Activated naive CD8-positive, alpha-beta T cell treated with anti-CD3 and anti-CD28 coated beads, Interleukin-2, amount 10 ng/mL, durations not matched to agents 7 days and 5 days (primary cell): ENCODE measurements at regions not wholly inside any gene's neighbourhood (a gene's known extent, or its start where the extent isn't known, plus 50 kb on each side); places are given as distances from the start of the nearest gene placed in this dataset.

Experiments used
- ATAC-seq: fragments of 150-1000 bp; cut with Tn5 transposase; one replicate; pipeline ENCODE4 v1.10.0; 2021; ENCODE audit warnings: low read depth, moderate library complexity
- POLR2A ChIA-PET: fragments of 350-600 bp; sonication (Branson Sonifier 250); formaldehyde crosslinking; loops from one replicate; lab custom pipeline; 2021; ENCODE audit warnings: antibody characterized with exemption; lab: Charles Lee
- DNase-seq: peaks from one replicate; pipeline ENCODE4 v3.0.0; 2021
- H3K27ac Mint-ChIP-seq: one replicate; pipeline ENCODE4 v1.8.0; 2022; ENCODE audit warnings: mild to moderate bottlenecking, mixed read lengths
- H3K27me3 Mint-ChIP-seq: one replicate; pipeline ENCODE4 v1.8.0; 2022; ENCODE audit warnings: mild to moderate bottlenecking, moderate library complexity, mixed read lengths
- H3K36me3 Mint-ChIP-seq: one replicate; pipeline ENCODE4 v1.8.0; 2021; ENCODE audit warnings: mild to moderate bottlenecking, mixed read lengths
- H3K4me1 Mint-ChIP-seq: one replicate; pipeline ENCODE4 v1.8.0; 2021; ENCODE audit warnings: mixed read lengths
- H3K4me3 Mint-ChIP-seq: one replicate; pipeline ENCODE4 v1.8.0; 2022; ENCODE audit warnings: mild to moderate bottlenecking, moderate library complexity, mixed read lengths
- H3K9me3 Mint-ChIP-seq: one replicate; pipeline ENCODE4 v1.8.0; 2021; ENCODE audit warnings: mixed read lengths

DNA sequence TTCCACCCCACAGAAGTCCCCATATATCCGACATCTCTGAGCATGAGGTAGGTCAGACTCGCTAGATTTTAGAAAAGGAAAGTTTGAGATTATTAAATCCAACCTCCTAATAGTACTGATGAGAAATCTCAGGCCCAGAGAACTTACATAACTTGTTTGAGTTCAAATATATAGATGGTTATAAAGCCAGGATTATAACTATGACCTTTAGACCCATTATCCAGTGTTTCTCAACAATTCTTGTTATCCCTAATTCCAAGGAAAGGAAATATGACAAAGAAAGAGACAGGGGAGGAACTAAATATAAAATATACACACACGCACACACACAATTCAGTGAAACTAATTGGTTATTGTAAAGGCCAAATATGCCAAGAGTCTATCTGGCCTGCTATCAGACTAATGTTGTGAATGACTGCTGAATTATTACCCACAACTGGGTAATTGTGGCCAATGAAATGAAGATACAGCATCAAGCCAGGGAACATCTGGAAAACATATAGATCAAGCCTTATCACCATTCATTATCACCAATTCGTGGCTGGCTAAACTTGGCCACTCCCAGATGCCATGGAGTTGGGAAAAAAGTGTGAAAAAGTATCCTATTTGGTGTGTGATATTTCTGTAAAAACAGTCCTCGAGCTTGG lies 248.4 kb downstream of the PRELID2 start:
- DNase-seq (no peak), ATAC-seq (no peak)
- Mint-ChIP-seq H3K27ac (no peak overlapping the region), H3K9me3 (no peaks in the 10 kb centered on the region), H3K4me3 (no peak overlapping the region), H3K36me3 (no peaks in the 10 kb centered on the region), H3K4me1 (no peaks in the 10 kb centered on the region), H3K27me3 (no peaks in the 10 kb centered on the region)
- POLR2A ChIA-PET, result no interaction called here

DNA sequence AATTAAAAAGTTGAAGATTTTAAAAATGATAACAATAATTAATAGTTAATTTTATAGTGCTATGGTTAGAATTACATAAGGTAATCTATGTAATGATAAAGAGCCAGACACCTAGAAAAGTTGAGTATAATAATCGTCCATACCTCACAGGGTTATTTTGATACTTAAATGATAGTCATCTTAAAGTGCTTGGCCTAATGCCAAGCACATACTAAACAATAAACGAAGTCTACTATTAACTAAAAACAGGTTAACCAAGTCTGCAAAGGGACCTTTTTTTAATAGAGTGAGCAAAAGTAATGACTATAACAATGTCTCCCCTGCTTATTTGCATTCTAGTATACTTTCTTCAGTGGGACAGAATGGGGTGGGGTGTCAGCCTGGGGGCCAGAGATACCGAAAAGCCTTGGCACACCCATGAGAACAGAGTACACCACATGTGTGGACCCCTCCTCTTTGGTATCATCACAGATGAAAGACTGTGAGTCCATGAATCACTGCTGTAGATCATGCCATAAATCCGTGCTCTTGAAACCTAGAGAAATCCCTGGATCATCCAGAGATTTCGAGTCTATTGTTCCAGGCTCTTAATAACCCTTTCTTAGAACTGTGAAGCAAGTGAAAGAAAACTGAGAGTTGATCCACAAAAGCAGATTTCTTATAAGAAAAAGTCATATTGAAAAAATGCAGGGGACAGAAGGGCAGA lies 249.5 kb downstream of the PRELID2 start:
- H3K36me3 Mint-ChIP-seq, result no peaks in the 10 kb centered on the region
- POLR2A ChIA-PET, result no interaction called here
- H3K27me3 Mint-ChIP-seq, result no peaks in the 10 kb centered on the region
- ATAC-seq (no peak), DNase-seq (no peak)
- H3K9me3 Mint-ChIP-seq, result peaks cover 3% of the 10 kb centered on the region
- H3K27ac Mint-ChIP-seq, result no peak overlapping the region
- H3K4me3 Mint-ChIP-seq, result no peak overlapping the region
- H3K4me1 Mint-ChIP-seq, result no peaks in the 10 kb centered on the region

DNA sequence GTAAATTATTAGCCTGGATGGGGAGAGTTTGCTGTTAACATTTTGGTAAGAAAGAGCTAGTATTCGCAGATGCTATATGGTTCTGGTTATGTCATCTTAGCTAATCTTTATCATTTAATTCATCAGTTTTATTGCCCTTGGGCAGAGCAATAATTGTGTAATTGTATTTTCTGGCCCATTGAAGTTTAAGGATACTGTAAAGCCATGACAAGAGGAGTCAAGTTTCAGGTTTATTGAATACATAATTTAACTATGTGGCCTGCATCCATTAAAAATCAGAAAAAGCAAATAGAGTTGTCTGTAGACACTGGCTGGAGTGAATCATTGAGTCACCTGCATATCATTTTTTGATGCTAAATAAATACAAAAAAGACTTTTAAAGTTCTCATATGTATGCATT lies 255.8 kb downstream of the PRELID2 start:
- H3K9me3 Mint-ChIP-seq, result peaks cover 7% of the 10 kb centered on the region
- no peak overlapping the region for H3K27ac Mint-ChIP-seq
- no peak for ATAC-seq
- H3K27me3 Mint-ChIP-seq, result no peaks in the 10 kb centered on the region
- H3K4me1 Mint-ChIP-seq, result no peaks in the 10 kb centered on the region
- H3K36me3 Mint-ChIP-seq, result no peaks in the 10 kb centered on the region
- no peak for DNase-seq
- no peak overlapping the region for H3K4me3 Mint-ChIP-seq
- POLR2A ChIA-PET, result interaction anchor here (0.6 kb wide), 1 partner anchor 10 kb away, joined by 4 read pairs; no protein-coding TSS in a partner anchor

DNA sequence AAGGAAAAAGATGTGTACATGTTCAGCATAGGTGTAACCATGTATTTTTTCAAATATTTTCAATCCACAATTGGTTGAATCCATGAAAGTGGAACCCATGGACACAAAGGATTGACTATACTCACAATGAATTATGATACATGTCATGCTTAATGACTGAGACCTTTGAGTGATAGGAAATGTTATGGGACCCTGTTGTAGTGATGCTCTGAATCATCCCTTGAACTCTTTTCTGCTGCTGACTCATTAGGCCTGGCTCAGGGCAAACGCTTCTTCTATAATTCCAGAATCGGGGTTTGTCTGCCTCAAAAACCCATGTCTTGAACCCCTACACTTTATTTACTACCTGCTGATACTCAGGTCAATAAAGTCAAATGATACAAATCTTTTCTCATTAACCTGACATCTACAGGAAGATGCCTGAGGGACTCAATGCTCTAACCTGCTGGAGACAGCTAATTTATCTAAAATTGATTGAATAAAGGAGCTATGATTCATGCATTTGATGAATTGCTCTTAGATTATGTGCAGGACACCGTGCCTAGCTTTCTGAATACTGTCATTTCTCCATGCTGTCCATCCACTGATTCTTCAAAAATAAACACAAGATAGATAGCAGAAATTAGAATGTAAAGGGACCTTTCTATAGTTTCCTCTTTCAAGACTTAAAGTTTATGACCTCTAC lies 260.1 kb downstream of the PRELID2 start:
- Mint-ChIP-seq H3K4me1 (no peaks in the 10 kb centered on the region), H3K27ac (no peak overlapping the region), H3K27me3 (no peaks in the 10 kb centered on the region), H3K36me3 (no peaks in the 10 kb centered on the region), H3K9me3 (peaks cover 4% of the 10 kb centered on the region), H3K4me3 (no peak overlapping the region)
- ATAC-seq (no peak), DNase-seq (no peak)
- POLR2A ChIA-PET, result no interaction called here

DNA sequence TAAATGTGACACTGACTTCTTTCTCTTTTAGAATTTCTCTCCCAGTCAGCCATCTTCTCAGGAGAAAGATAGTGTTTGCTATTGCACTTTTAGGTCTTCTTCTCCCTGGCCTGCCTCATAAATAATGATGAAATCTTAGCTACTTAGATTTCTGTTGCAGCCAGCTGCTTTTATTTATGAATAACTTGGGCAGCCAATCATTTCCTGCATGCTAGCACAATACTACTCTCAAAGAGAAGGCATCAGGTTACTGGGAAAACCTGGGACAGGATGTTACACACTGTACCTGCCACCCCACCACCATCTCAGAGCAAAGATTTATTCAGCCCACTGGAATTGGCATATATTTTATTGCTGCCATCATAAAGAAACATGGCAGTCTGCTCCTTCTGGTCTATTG lies 266.6 kb downstream of the PRELID2 start:
- Mint-ChIP-seq H3K27me3 (no peaks in the 10 kb centered on the region), H3K4me1 (no peaks in the 10 kb centered on the region), H3K27ac (no peak overlapping the region), H3K4me3 (no peak overlapping the region), H3K36me3 (no peaks in the 10 kb centered on the region), H3K9me3 (no peaks in the 10 kb centered on the region)
- no peak for DNase-seq
- ATAC-seq, result no peak
- POLR2A ChIA-PET, result no interaction called here

DNA sequence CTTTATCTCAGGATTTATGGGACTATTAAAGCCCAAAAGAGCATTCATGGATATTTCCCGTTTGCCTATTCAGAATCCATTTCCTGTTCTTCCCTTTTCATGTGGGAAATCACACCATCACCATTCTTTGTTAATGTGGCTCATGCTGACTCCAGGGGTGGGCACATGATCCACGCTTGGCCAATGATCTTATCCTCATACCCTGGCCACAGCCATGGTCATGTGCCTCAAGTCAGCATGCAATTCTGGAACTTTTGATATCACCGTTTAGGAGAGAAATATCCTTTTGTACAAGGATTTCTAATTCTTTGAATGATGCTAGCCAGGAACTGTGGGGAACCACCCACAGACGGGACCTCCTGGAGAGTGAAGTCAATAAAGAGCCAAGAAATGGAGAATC lies 272.2 kb downstream of the PRELID2 start:
- ATAC-seq, result no peak
- DNase-seq, result no peak
- no peaks in the 10 kb centered on the region for H3K4me1 Mint-ChIP-seq
- H3K36me3 Mint-ChIP-seq, result no peaks in the 10 kb centered on the region
- peaks cover 2% of the 10 kb centered on the region for H3K9me3 Mint-ChIP-seq
- no peak overlapping the region for H3K27ac Mint-ChIP-seq
- H3K4me3 Mint-ChIP-seq, result no peak overlapping the region
- POLR2A ChIA-PET, result no interaction called here
- H3K27me3 Mint-ChIP-seq, result no peaks in the 10 kb centered on the region

DNA sequence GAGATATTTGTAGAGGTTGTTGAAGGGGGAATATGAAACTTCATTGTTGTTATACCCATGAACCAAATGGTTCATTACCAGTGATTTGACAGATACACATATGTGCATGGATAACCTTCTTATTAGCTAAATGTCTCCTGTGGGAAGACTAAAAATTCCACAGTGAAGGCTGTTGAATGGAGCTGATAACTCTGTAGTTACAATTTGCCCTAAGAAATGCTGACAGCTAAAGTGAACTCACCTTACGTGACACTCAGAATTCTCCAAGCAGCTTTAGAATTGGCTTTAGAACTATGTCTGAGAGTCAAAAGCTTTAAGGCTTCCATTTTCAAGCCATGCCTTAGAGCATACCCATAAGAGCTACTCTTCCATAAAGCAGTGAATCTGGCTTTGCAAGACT lies 276.9 kb downstream of the PRELID2 start:
- DNase-seq, result no peak
- Mint-ChIP-seq H3K4me3 (no peak overlapping the region), H3K27ac (no peak overlapping the region), H3K4me1 (no peaks in the 10 kb centered on the region), H3K36me3 (no peaks in the 10 kb centered on the region), H3K27me3 (no peaks in the 10 kb centered on the region), H3K9me3 (peaks cover 2% of the 10 kb centered on the region)
- no peak for ATAC-seq
- POLR2A ChIA-PET, result no interaction called here

DNA sequence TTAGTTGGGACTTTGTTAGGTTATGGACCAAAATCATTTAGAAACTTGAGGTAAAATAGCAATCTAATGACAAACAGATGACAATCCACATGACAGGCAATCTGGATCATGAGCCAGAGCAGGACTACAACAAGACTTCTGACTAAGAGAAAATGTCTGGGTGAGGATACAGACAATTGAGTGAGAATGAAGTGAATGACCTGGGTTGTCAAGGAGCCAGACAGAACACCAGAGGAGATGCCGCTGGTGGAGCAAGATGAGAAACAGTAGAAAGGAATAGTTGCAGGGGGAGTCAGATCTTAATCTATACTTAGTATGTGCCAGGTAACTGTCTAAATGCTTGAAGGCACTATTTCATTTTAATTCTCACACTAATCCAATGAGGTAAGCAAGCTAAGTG lies 277.8 kb downstream of the PRELID2 start:
- DNase-seq (no peak), ATAC-seq (no peak)
- POLR2A ChIA-PET, result no interaction called here
- Mint-ChIP-seq H3K27ac (no peak overlapping the region), H3K36me3 (no peaks in the 10 kb centered on the region), H3K9me3 (peaks cover 1% of the 10 kb centered on the region), H3K27me3 (no peaks in the 10 kb centered on the region), H3K4me1 (no peaks in the 10 kb centered on the region), H3K4me3 (no peak overlapping the region)

DNA sequence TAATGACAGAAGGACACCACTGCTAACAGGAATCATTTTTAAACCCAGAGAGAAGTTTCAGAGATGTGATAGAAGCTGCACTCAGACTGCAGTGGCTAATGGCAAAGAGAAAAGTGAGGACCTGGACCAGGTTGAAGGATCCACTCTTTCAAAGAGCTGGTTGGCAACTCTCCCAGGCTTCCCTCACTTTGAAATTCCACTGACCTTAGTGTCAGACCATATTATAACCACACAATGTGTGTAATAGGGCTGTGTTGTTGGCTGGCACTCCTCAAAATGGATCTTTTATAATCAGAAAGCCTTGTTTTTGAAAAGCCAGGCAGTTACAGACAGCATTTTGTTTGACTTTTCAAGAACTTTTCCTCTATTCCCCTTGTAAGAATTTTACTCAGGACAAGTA lies 280.7 kb downstream of the PRELID2 start:
- Mint-ChIP-seq H3K36me3 (no peaks in the 10 kb centered on the region), H3K27me3 (no peaks in the 10 kb centered on the region), H3K4me3 (no peak overlapping the region), H3K27ac (no peak overlapping the region), H3K4me1 (no peaks in the 10 kb centered on the region), H3K9me3 (no peaks in the 10 kb centered on the region)
- POLR2A ChIA-PET, result no interaction called here
- ATAC-seq, result no peak
- DNase-seq, result no peak

DNA sequence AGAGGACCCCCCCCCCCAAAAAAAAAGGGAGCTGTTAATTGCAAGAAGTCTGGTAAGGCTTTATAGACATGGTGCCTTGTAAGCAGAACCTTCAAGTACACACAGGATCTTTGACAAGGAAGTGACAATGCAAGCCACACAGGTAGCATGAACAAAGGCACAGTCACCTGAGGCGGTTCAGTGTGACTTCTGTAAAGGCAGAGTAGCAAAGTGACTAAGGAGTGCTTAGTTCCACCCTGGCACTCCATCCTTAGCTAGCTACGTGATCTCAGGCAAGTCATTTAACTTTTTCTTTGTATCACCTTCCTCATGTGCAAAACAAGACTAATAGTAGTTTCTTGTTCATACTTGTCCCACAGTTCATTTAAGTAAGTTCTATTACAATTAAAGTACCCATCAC lies 282.0 kb downstream of the PRELID2 start:
- DNase-seq, result no peak
- H3K27me3 Mint-ChIP-seq, result no peaks in the 10 kb centered on the region
- ATAC-seq, result no peak
- H3K4me1 Mint-ChIP-seq, result no peaks in the 10 kb centered on the region
- no peak overlapping the region for H3K4me3 Mint-ChIP-seq
- H3K36me3 Mint-ChIP-seq, result no peaks in the 10 kb centered on the region
- POLR2A ChIA-PET, result no interaction called here
- H3K27ac Mint-ChIP-seq, result no peak overlapping the region
- H3K9me3 Mint-ChIP-seq, result no peaks in the 10 kb centered on the region

DNA sequence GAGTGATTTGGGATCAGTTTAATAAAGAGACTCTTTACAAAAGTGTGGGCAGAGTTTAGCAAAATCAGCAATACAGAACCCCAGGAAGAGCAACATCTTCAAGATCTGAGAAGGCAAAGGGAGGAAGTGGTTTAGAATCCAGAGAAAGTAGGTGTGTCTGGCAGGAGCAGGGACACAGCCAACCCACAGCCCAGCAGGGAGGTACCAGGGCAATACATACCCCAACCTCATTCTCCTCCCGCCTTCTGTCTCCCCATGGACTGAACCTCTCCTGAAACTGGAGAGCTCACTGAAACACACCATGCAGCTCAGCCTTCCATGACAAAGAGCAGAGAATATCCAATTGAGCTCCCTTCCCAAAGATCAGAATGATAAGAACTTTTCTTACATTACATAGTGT lies 283.4 kb downstream of the PRELID2 start:
- Mint-ChIP-seq H3K27me3 (no peaks in the 10 kb centered on the region), H3K4me1 (no peaks in the 10 kb centered on the region), H3K4me3 (no peak overlapping the region), H3K36me3 (no peaks in the 10 kb centered on the region), H3K27ac (no peak overlapping the region), H3K9me3 (no peaks in the 10 kb centered on the region)
- DNase-seq, result no peak
- no peak for ATAC-seq
- POLR2A ChIA-PET, result no interaction called here

DNA sequence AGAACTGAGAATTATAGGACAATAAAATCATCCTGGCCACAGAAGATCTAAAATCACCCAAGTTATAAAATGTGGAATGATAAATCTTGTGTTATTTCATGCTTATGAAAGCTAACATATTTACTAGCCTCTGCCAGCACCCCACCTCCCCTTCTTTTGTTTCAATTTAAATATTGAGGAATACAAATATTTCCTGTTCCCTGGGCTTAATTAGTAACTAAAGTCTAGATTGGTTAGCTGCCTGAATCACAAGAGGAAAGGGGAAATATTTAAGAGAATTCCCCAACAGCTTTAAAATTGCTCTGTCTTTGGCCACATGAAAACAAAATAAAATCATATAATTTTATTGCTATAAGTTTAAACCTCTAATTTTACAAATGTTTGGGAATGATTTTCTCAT lies 287.0 kb downstream of the PRELID2 start:
- DNase-seq (no peak), ATAC-seq (no peak)
- Mint-ChIP-seq H3K4me3 (no peak overlapping the region), H3K27me3 (no peaks in the 10 kb centered on the region), H3K27ac (no peak overlapping the region), H3K4me1 (no peaks in the 10 kb centered on the region), H3K36me3 (no peaks in the 10 kb centered on the region), H3K9me3 (no peaks in the 10 kb centered on the region)
- POLR2A ChIA-PET, result no interaction called here

DNA sequence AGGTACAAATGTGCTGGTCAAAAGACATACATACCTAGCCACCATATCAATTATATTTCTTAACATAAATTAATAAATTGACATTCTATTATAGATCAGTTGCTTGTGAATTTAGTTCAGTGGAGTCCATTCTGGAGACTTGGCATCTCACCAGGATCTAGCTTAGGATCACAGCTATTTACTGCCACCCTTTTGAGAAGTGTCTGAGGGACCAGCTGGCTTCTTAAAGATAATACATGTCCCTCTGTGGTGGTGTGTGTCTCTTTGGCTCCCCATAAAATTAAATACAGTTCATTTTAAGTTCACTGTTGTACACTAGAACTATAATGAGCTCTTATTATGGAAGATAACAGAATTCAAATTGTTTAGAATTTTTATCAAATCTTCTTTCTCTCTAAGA lies 290.7 kb downstream of the PRELID2 start:
- ATAC-seq (no peak), DNase-seq (no peak)
- H3K36me3 Mint-ChIP-seq, result no peaks in the 10 kb centered on the region
- no peak overlapping the region for H3K27ac Mint-ChIP-seq
- H3K4me3 Mint-ChIP-seq, result no peak overlapping the region
- peaks cover 2% of the 10 kb centered on the region for H3K27me3 Mint-ChIP-seq
- POLR2A ChIA-PET, result no interaction called here
- H3K4me1 Mint-ChIP-seq, result no peaks in the 10 kb centered on the region
- H3K9me3 Mint-ChIP-seq, result no peaks in the 10 kb centered on the region

DNA sequence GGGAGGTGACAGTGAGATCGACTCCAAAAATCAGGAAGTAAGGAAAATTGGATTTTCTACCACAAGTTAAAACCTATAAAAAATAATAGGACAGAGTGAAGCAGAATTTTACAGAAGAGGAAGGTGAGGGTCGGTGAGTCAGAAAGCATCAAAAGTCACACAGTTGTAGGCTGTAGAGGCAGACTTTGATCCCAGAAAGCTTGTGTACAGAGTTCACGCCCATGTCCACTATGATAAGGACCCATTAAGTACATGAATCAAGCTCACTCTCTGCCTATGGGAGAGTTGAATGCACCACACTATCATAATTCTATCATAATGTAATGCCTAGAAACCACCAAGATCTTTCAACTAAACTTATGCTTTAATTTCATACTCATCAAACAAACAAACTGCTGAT lies 291.2 kb downstream of the PRELID2 start:
- Mint-ChIP-seq H3K27me3 (peaks cover 2% of the 10 kb centered on the region), H3K36me3 (no peaks in the 10 kb centered on the region), H3K4me1 (no peaks in the 10 kb centered on the region), H3K9me3 (no peaks in the 10 kb centered on the region), H3K27ac (no peak overlapping the region), H3K4me3 (no peak overlapping the region)
- no peak for ATAC-seq
- DNase-seq, result no peak
- POLR2A ChIA-PET, result no interaction called here
